HL-60 (cell line): ENCODE measurements at regions not wholly inside any gene's neighbourhood (a gene's known extent, or its start where the extent isn't known, plus 50 kb on each side); places are given as distances from the start of the nearest gene placed in this dataset.

ENCODE experiments used
- DNase-seq, 2 experiments: peaks; one replicate each; pipeline ENCODE4 v3.0.0-alpha.2; 2010 to 2020; ENCODE audit warnings: low read depth in 1 of 2, low spot score in 1 of 2
- H3K27ac ChIP-seq: fragments of 250-450 bp; sonication (Bioruptor Pico); replicated peaks from 2 replicates; pipeline ENCODE4 v1.5.1; 2020; ENCODE audit warnings: mild to moderate bottlenecking, moderate library complexity
- H3K27me3 ChIP-seq: fragments of 250-450 bp; sonication (Bioruptor Pico); 2 replicates; pipeline ENCODE4 v1.5.1; 2021; ENCODE audit warnings: mild to moderate bottlenecking, moderate library complexity; ENCODE audit not compliant: insufficient read depth, poor library complexity, severe bottlenecking
- H3K4me3 ChIP-seq: replicated peaks from 2 replicates; pipeline ENCODE4 v1.5.1; 2011; ENCODE audit warnings: mild to moderate bottlenecking, control low read depth, low read length; ENCODE audit not compliant: insufficient read depth
- GABPA ChIP-seq: IDR thresholded peaks from 2 replicates; pipeline ENCODE4 v1.6.1; 2012; ENCODE audit warnings: low read depth
- POLR2AphosphoS5 ChIP-seq: IDR thresholded peaks from 2 replicates; pipeline ENCODE4 v1.6.1; 2012; ENCODE audit warnings: low read depth
- SPI1 ChIP-seq: IDR thresholded peaks from 2 replicates; pipeline ENCODE4 v1.6.1; 2012; ENCODE audit warnings: low read depth, mild to moderate bottlenecking, borderline replicate concordance
- TF ChIP-seq, protein P1 (sequence below): IDR thresholded peaks from one replicate; pipeline ENCODE4 v1.5.1; 2011; ENCODE audit warnings: low read length, control low read depth, inconsistent platforms; ENCODE audit not compliant: insufficient read depth
- TF ChIP-seq, protein P2 (sequence below): IDR thresholded peaks from 2 replicates; pipeline ENCODE4 v1.6.1; 2012; ENCODE audit warnings: low read depth; ENCODE audit not compliant: insufficient replicate concordance

DNA sequence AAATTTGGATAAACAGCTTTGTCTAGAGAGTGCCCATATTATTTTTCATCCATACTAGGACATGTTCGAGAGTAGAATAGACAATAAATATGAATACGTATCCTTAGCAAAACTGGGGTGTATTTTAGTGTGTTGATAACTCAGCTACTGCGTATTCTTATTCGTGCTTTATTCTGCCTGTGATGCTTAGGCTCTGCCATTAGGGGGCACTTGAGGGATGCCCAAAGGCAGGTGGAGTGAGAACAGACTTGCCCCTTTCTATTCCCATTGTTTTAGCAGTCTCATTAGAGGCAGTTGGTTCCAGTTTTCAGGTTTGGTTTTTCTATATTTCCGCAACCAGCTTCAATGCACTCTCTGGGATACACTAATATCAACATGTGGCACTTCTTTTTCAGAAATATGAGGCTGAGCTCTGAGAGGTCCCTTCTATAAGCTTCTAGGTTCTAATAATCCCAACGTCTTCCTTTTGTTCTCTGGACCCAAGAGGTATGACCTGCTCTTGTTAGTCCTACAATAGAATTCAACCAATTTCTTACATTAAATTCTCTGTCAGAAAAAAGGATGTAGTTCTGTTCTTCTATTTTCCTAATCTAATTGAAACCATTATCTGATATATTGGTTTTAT lies 985.7 kb upstream of the FBXO33 start:
- no peak overlapping the region for H3K4me3 ChIP-seq
- H3K27me3 ChIP-seq: no peaks in the 10 kb centered on the region
- no peak for TF ChIP-seq SPI1
- TF ChIP-seq, protein P1, sequence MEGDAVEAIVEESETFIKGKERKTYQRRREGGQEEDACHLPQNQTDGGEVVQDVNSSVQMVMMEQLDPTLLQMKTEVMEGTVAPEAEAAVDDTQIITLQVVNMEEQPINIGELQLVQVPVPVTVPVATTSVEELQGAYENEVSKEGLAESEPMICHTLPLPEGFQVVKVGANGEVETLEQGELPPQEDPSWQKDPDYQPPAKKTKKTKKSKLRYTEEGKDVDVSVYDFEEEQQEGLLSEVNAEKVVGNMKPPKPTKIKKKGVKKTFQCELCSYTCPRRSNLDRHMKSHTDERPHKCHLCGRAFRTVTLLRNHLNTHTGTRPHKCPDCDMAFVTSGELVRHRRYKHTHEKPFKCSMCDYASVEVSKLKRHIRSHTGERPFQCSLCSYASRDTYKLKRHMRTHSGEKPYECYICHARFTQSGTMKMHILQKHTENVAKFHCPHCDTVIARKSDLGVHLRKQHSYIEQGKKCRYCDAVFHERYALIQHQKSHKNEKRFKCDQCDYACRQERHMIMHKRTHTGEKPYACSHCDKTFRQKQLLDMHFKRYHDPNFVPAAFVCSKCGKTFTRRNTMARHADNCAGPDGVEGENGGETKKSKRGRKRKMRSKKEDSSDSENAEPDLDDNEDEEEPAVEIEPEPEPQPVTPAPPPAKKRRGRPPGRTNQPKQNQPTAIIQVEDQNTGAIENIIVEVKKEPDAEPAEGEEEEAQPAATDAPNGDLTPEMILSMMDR: peak; percentile 83
- peak; percentile 0 to 40 for DNase-seq
- H3K27ac ChIP-seq: no peak overlapping the region

DNA sequence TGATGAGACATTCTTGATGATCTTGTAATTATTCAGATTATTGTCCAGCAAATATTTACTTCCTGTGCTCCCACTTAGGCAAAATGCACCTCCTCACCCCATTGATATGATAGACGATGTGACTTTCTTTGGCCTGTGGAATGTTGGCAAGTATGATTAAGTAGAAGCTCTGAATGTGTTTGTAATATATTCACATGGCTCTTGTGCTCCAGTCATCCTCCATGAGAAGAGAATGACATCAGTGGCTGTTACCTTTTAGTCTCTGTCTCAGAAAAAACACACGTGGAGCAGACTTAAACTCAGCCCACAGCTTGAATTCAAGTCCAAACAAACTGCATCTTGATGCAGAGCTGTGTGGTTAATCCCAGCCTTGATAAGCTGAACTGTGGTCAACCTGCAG lies 984.3 kb upstream of the FBXO33 start:
- H3K4me3 ChIP-seq: no peak overlapping the region
- H3K27me3 ChIP-seq: no peaks in the 10 kb centered on the region
- DNase-seq: no peak
- TF ChIP-seq POLR2AphosphoS5 (no peak), GABPA (no peak), SPI1 (no peak)
- TF ChIP-seq, protein P1: no peak
- TF ChIP-seq, protein P2, sequence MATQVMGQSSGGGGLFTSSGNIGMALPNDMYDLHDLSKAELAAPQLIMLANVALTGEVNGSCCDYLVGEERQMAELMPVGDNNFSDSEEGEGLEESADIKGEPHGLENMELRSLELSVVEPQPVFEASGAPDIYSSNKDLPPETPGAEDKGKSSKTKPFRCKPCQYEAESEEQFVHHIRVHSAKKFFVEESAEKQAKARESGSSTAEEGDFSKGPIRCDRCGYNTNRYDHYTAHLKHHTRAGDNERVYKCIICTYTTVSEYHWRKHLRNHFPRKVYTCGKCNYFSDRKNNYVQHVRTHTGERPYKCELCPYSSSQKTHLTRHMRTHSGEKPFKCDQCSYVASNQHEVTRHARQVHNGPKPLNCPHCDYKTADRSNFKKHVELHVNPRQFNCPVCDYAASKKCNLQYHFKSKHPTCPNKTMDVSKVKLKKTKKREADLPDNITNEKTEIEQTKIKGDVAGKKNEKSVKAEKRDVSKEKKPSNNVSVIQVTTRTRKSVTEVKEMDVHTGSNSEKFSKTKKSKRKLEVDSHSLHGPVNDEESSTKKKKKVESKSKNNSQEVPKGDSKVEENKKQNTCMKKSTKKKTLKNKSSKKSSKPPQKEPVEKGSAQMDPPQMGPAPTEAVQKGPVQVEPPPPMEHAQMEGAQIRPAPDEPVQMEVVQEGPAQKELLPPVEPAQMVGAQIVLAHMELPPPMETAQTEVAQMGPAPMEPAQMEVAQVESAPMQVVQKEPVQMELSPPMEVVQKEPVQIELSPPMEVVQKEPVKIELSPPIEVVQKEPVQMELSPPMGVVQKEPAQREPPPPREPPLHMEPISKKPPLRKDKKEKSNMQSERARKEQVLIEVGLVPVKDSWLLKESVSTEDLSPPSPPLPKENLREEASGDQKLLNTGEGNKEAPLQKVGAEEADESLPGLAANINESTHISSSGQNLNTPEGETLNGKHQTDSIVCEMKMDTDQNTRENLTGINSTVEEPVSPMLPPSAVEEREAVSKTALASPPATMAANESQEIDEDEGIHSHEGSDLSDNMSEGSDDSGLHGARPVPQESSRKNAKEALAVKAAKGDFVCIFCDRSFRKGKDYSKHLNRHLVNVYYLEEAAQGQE: no peak
- H3K27ac ChIP-seq: no peak overlapping the region

DNA sequence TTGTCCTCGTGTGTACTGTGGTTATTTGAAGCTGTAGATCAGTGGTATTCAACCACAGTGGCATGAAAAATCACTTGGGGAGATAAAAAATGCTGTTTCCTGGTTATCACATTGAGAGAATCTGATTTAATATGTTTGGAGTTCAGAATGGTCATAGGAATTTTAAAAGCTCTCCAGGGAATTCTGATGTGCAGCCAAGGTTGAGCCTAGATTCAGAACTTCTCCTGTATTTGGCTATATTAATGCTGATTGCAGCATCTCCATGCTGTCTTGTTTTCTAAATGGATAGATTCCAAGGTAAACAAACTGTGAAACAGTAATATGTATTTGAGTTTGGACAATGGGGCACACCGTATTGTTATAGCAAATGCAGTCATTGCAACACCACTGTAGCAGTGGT lies 982.2 kb upstream of the FBXO33 start:
- no peak for DNase-seq
- TF ChIP-seq, protein P2: no peak
- no peak for TF ChIP-seq SPI1
- no peak for TF ChIP-seq POLR2AphosphoS5
- no peak for TF ChIP-seq GABPA
- TF ChIP-seq, protein P1: no peak
- H3K27me3 ChIP-seq: no peaks in the 10 kb centered on the region
- H3K4me3 ChIP-seq: no peak overlapping the region
- no peak overlapping the region for H3K27ac ChIP-seq

DNA sequence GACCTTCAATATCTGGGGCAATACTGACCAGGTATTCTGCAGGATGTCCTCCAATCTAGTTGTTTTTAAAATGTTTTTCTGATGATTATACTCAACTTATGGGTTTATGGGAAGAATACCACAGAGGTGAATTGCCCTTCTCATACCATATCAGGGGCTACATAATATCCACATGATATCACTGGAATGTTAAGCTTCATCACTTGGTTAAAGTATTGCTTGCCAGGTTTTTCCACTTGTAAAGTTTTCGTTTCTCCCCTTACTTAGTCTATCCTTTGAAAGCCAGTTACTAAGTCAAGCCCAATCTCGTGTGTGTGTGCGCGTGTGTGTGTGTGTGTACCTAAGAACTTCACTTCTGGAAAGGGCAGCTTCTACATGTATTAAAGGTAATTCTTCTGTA lies 980.9 kb upstream of the FBXO33 start:
- TF ChIP-seq, protein P1: no peak
- H3K27me3 ChIP-seq: no peaks in the 10 kb centered on the region
- no peak overlapping the region for H3K4me3 ChIP-seq
- no peak overlapping the region for H3K27ac ChIP-seq
- no peak for DNase-seq
